MM.1S (cell line): ENCODE measurements at regions not wholly inside any gene's neighbourhood (a gene's known extent, or its start where the extent isn't known, plus 50 kb on each side); places are given as distances from the start of the nearest gene placed in this dataset.

Source experiments
- DNase-seq: peaks from one replicate; pipeline ENCODE4 v3.0.0-alpha.2; 2015
- H2AFZ ChIP-seq: fragments of 300-600 bp; sonication (generic); 2 replicates; pipeline ENCODE4 v1.6.0; 2016; ENCODE audit warnings: antibody characterized with exemption, low read length
- H3F3A ChIP-seq: fragments of 300-600 bp; sonication (generic); 2 replicates; pipeline ENCODE4 v1.6.1; 2016; ENCODE audit warnings: mild to moderate bottlenecking, antibody characterized with exemption, low read length, moderate library complexity, mixed read lengths; ENCODE audit not compliant: insufficient read depth
- H3K27ac ChIP-seq: fragments of 300-600 bp; sonication (generic); 2 replicates; pipeline ENCODE4 v1.5.1; 2016; ENCODE audit warnings: mild to moderate bottlenecking, low read length
- H3K27me3 ChIP-seq: fragments of 300-600 bp; sonication (generic); replicated peaks from 2 replicates; pipeline ENCODE4 v1.6.0; 2016; ENCODE audit warnings: low read length; ENCODE audit not compliant: insufficient read depth
- H3K36me3 ChIP-seq: fragments of 300-600 bp; sonication (generic); replicated peaks from 2 replicates; pipeline ENCODE4 v1.6.1; 2016; ENCODE audit warnings: mild to moderate bottlenecking, low read length, mixed read lengths; ENCODE audit not compliant: insufficient read depth
- H3K4me1 ChIP-seq: fragments of 300-600 bp; sonication (generic); 2 replicates; pipeline ENCODE4 v1.6.1; 2016; ENCODE audit warnings: low read length, mixed read lengths
- H3K4me2 ChIP-seq: fragments of 300-600 bp; sonication (generic); 2 replicates; pipeline ENCODE4 v1.6.0; 2016; ENCODE audit warnings: low read depth, low read length
- H3K4me3 ChIP-seq: fragments of 300-600 bp; sonication (generic); 2 replicates; pipeline ENCODE4 v1.5.1; 2016; ENCODE audit warnings: low read length, mixed read lengths
- H3K79me2 ChIP-seq: fragments of 300-600 bp; sonication (generic); 2 replicates; pipeline ENCODE4 v1.6.1; 2016; ENCODE audit warnings: mixed run types, low read length, mixed read lengths
- H3K9ac ChIP-seq: fragments of 300-600 bp; sonication (generic); 2 replicates; pipeline ENCODE4 v1.6.1; 2016; ENCODE audit warnings: low read length, mixed read lengths
- H3K9me2 ChIP-seq: fragments of 300-600 bp; sonication (generic); replicated peaks from 2 replicates; pipeline ENCODE4 v1.6.1; 2016; ENCODE audit warnings: mild to moderate bottlenecking, low read length, mixed read lengths; ENCODE audit not compliant: insufficient read depth
- H3K9me3 ChIP-seq: fragments of 300-600 bp; sonication (generic); replicated peaks from 2 replicates; pipeline ENCODE4 v1.6.1; 2016; ENCODE audit warnings: mild to moderate bottlenecking, low read length, mixed read lengths; ENCODE audit not compliant: insufficient read depth
- H4K20me1 ChIP-seq: fragments of 300-600 bp; sonication (generic); 2 replicates; pipeline ENCODE4 v1.6.1; 2016; ENCODE audit warnings: mild to moderate bottlenecking, low read length, moderate library complexity, mixed read lengths; ENCODE audit not compliant: insufficient read depth
- EZH2 ChIP-seq: fragments of 300-600 bp; sonication (generic); optimal IDR thresholded peaks from 2 replicates; pipeline ENCODE3; 2017; ENCODE audit warnings: low read depth, mild to moderate bottlenecking, antibody characterized with exemption, low read length, mixed read lengths
- EZH2phosphoT487 ChIP-seq: fragments of 300-600 bp; sonication (generic); IDR thresholded peaks from 2 replicates; pipeline ENCODE4 v1.6.1; 2018; ENCODE audit warnings: antibody characterized with exemption, low read length
- TF ChIP-seq, protein P1 (sequence below): fragments of 300-600 bp; sonication (generic); IDR thresholded peaks from 2 replicates; pipeline ENCODE4 v1.5.1; 2016; ENCODE audit warnings: antibody characterized with exemption, low read length, mixed read lengths

DNA sequence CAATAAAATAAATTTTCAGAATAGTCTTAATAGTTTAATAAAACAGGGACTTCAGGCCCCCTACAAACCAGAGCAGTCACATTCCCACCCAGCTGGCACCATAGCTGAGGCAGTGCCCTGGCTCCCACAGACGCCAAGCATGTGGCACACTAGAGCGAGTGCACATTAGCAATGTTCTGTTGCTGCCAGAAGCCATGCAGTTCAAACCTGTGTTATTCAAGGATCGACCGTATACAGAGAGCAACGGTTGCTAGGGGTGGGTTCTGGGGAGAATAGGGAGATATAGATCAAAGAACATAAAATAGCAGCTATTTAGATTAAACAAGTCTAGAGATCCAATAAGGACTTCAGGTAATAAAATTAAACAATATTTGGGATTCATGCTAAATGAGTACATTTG lies 419.3 kb upstream of the KLHL1 start:
- no peak for TF ChIP-seq EZH2
- TF ChIP-seq EZH2phosphoT487: no peak
- TF ChIP-seq, protein P1, sequence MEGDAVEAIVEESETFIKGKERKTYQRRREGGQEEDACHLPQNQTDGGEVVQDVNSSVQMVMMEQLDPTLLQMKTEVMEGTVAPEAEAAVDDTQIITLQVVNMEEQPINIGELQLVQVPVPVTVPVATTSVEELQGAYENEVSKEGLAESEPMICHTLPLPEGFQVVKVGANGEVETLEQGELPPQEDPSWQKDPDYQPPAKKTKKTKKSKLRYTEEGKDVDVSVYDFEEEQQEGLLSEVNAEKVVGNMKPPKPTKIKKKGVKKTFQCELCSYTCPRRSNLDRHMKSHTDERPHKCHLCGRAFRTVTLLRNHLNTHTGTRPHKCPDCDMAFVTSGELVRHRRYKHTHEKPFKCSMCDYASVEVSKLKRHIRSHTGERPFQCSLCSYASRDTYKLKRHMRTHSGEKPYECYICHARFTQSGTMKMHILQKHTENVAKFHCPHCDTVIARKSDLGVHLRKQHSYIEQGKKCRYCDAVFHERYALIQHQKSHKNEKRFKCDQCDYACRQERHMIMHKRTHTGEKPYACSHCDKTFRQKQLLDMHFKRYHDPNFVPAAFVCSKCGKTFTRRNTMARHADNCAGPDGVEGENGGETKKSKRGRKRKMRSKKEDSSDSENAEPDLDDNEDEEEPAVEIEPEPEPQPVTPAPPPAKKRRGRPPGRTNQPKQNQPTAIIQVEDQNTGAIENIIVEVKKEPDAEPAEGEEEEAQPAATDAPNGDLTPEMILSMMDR: no peak
- Histone ChIP-seq H3K9ac (no peak overlapping the region), H3F3A (no peaks in the 10 kb centered on the region), H3K4me2 (no peak overlapping the region), H3K4me3 (no peak overlapping the region), H3K9me3 (no peaks in the 10 kb centered on the region), H3K36me3 (no peaks in the 10 kb centered on the region), H2AFZ (no peak overlapping the region), H3K4me1 (no peaks in the 10 kb centered on the region), H3K27ac (no peak overlapping the region), H4K20me1 (no peaks in the 10 kb centered on the region), H3K79me2 (no peaks in the 10 kb centered on the region), H3K27me3 (no peaks in the 10 kb centered on the region), H3K9me2 (no peaks in the 10 kb centered on the region)
- DNase-seq: no peak

DNA sequence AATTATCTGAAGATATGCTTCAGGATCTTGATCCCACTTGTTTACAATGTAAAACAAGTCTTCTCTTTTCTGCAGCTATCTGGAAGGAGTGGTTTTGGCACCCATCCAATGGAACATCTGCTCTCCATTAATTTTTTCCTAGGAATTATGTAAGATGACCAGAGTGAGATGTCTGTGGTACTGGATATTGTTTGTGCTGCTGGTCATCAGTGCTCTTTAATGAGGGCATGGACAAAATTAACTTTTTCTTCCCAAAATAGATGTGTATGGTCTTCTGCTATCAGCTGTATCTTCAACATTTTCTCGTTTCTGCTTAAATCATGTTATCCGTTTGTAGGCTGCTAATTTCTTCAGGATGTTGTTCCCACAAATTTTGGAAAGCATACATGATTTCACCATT lies 415.4 kb upstream of the KLHL1 start:
- Histone ChIP-seq H3K27me3 (no peaks in the 10 kb centered on the region), H3K36me3 (no peaks in the 10 kb centered on the region), H3K4me1 (no peaks in the 10 kb centered on the region), H3K9ac (no peak overlapping the region), H3K9me3 (no peaks in the 10 kb centered on the region), H3K27ac (no peak overlapping the region), H4K20me1 (no peaks in the 10 kb centered on the region), H2AFZ (no peak overlapping the region), H3K4me2 (no peak overlapping the region), H3K4me3 (no peak overlapping the region), H3K9me2 (no peaks in the 10 kb centered on the region), H3F3A (no peaks in the 10 kb centered on the region), H3K79me2 (no peaks in the 10 kb centered on the region)
- TF ChIP-seq EZH2 (no peak), EZH2phosphoT487 (no peak)
- TF ChIP-seq, protein P1: no peak
- DNase-seq: no peak

DNA sequence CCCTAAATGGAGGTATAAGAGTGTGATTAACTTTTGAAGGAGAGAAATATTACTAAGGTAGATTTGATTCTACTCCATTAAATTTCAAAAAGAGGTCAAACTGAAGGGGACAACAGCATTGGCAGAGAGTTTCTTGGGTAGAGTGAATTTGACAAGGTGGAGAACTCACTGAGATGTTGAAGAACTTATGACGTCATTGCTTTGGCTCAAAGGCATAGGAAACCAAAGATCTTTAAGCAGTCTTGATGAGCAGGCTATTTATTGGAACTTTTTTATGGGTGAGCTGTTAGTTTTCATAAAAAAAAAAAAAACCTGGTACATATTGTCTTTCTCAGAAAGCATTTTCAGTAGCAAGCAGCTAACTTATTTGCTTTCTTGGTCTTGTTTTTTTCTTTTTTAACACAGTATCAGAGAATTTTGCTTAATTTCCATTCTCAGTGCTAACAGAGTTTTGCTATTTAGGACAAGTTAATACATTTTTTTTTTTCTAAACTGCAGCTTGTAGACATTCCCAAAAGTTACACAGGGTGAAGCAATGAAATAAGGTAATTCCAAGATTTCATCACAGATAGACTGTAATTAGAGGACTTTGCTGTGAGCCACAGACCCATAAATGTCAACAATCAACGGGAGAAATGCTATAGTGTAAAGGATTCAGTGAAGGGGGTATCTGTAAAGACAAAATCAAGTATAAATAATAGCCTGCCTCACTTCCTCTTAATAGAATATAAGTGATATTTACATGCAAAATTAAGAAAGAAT lies 412.2 kb upstream of the KLHL1 start:
- H3K27ac ChIP-seq: no peak overlapping the region
- H3F3A ChIP-seq: no peaks in the 10 kb centered on the region
- H3K9ac ChIP-seq: no peak overlapping the region
- H3K4me3 ChIP-seq: no peak overlapping the region
- no peaks in the 10 kb centered on the region for H3K27me3 ChIP-seq
- H3K9me3 ChIP-seq: no peaks in the 10 kb centered on the region
- no peak overlapping the region for H3K4me2 ChIP-seq
- H3K4me1 ChIP-seq: no peaks in the 10 kb centered on the region
- no peak for DNase-seq
- H4K20me1 ChIP-seq: no peaks in the 10 kb centered on the region
- no peak overlapping the region for H2AFZ ChIP-seq
- no peaks in the 10 kb centered on the region for H3K9me2 ChIP-seq
- no peaks in the 10 kb centered on the region for H3K79me2 ChIP-seq
- no peaks in the 10 kb centered on the region for H3K36me3 ChIP-seq
- TF ChIP-seq EZH2phosphoT487 (no peak), EZH2 (no peak)
- TF ChIP-seq, protein P1: no peak
